NCI-H345 treated with DMSO at 0.1 percent for 48 hours (cell line): ENCODE measurements at regions not wholly inside any gene's neighbourhood (a gene's known extent, or its start where the extent isn't known, plus 50 kb on each side); places are given as distances from the start of the nearest gene placed in this dataset.

ENCODE experiments used
- DNase-seq: peaks from one replicate; lab custom pipeline; 2025; ENCODE audit not compliant: unreplicated experiment; lab: John Stamatoyannopoulos, UW

- DNase-seq = no peak
Measured at GRCh38 chr12:17550011-17550410, 540.0 kb downstream of the RERGL start.

GRCh38 chr12:17540921-17541320 is 549.1 kb downstream of the RERGL start:
- no peak for DNase-seq

- no peak for DNase-seq
Measured at GRCh38 chr12:17528394-17528793, 561.6 kb downstream of the RERGL start.

- no peak for DNase-seq
Measured at GRCh38 chr12:17527021-17527420, 563.0 kb downstream of the RERGL start.

- no peak for DNase-seq
Measured at GRCh38 chr12:17511369-17511768, 578.6 kb downstream of the RERGL start.

- DNase-seq = no peak
Measured at GRCh38 chr12:17507336-17507735, 582.7 kb downstream of the RERGL start.

GRCh38 chr12:17503742-17504141 is 586.3 kb downstream of the RERGL start:
- DNase-seq = no peak

GRCh38 chr12:17489452-17489851 is 600.5 kb downstream of the RERGL start:
- DNase-seq = no peak

- no peak for DNase-seq
Measured at GRCh38 chr12:17478908-17479673, 610.9 kb downstream of the RERGL start.

GRCh38 chr12:17470460-17470859 is 619.5 kb downstream of the RERGL start:
- DNase-seq = no peak

GRCh38 chr12:17459214-17459613 is 630.8 kb downstream of the RERGL start:
- no peak for DNase-seq

GRCh38 chr12:17456486-17456885 is 633.5 kb downstream of the RERGL start:
- no peak for DNase-seq

- DNase-seq = no peak
Measured at GRCh38 chr12:17438141-17438540, 651.9 kb downstream of the RERGL start.

- no peak for DNase-seq
Measured at GRCh38 chr12:17416748-17417147, 673.2 kb downstream of the RERGL start.

- no peak for DNase-seq
Measured at GRCh38 chr12:17414596-17414995, 675.4 kb downstream of the RERGL start.

- DNase-seq = no peak
Measured at GRCh38 chr12:17411662-17412061, 678.3 kb downstream of the RERGL start.

GRCh38 chr12:17388679-17389078 is 701.3 kb downstream of the RERGL start:
- no peak for DNase-seq

- no peak for DNase-seq
Measured at GRCh38 chr12:17383321-17383720, 706.7 kb downstream of the RERGL start.

GRCh38 chr12:17381211-17381610 is 708.8 kb downstream of the RERGL start:
- no peak for DNase-seq

- no peak for DNase-seq
Measured at GRCh38 chr12:17372508-17372907, 717.5 kb downstream of the RERGL start.

- DNase-seq = no peak
Measured at GRCh38 chr12:17371491-17372215, 718.3 kb downstream of the RERGL start.

GRCh38 chr12:17370621-17371020 is 719.4 kb downstream of the RERGL start:
- no peak for DNase-seq

- DNase-seq = no peak
Measured at GRCh38 chr12:17369556-17369955, 720.4 kb downstream of the RERGL start.
